ENCODE measurements at regions not wholly inside any gene's neighbourhood (a gene's known extent, or its start where the extent isn't known, plus 50 kb on each side); places are given as distances from the start of the nearest gene placed in this dataset.

DNA sequence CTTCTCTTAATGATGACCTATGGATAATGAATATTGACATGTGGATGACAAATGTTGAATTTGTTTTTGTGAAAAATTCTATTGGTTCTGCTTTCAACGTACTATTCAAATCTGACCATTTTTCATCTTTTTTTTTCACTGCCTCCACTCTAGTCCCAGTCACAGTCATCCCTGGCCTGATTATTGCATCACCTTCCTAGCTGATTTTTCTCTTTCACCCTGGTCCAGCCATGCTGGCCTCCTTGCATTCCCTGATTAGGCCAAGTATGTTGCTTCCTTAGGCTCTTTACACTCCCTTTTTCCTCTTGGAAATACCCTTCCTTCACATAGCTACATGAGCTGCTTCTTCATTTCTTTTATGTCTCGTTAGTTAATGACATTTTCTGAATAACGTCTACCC, 58.1 kb upstream of the MAP9 start:
- Histone ChIP-seq H3K27me3 (no peaks in the 10 kb centered on the region), H3K9me3 (no peaks in the 10 kb centered on the region), H3K4me3 (no peak overlapping the region), H3K36me3 (no peaks in the 10 kb centered on the region), H3K4me1 (no peaks in the 10 kb centered on the region), H3K27ac (no peak overlapping the region)
- ATAC-seq (no peak), DNase-seq (no peak)
- in situ Hi-C loops (cut with MboI; ENCODE audit: low sequenced_read_pairs in 4 of 4) (loop anchor here in 1 of 4 donors (25.0 kb wide), 1 partner anchor 502 kb away; no protein-coding TSS in a partner anchor), intact Hi-C loops (cut with DNase I; ENCODE audit: low total_unique reads) (no loop called here)
- TF ChIP-seq, protein P1, sequence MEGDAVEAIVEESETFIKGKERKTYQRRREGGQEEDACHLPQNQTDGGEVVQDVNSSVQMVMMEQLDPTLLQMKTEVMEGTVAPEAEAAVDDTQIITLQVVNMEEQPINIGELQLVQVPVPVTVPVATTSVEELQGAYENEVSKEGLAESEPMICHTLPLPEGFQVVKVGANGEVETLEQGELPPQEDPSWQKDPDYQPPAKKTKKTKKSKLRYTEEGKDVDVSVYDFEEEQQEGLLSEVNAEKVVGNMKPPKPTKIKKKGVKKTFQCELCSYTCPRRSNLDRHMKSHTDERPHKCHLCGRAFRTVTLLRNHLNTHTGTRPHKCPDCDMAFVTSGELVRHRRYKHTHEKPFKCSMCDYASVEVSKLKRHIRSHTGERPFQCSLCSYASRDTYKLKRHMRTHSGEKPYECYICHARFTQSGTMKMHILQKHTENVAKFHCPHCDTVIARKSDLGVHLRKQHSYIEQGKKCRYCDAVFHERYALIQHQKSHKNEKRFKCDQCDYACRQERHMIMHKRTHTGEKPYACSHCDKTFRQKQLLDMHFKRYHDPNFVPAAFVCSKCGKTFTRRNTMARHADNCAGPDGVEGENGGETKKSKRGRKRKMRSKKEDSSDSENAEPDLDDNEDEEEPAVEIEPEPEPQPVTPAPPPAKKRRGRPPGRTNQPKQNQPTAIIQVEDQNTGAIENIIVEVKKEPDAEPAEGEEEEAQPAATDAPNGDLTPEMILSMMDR (IDR thresholded peaks at IDR 0.05 in 4 of 5, conservative IDR thresholded peaks at IDR 0.05 in 1 of 5) = no peak
- TF ChIP-seq POLR2A (IDR thresholded peaks at IDR 0.05) = no peak

DNA sequence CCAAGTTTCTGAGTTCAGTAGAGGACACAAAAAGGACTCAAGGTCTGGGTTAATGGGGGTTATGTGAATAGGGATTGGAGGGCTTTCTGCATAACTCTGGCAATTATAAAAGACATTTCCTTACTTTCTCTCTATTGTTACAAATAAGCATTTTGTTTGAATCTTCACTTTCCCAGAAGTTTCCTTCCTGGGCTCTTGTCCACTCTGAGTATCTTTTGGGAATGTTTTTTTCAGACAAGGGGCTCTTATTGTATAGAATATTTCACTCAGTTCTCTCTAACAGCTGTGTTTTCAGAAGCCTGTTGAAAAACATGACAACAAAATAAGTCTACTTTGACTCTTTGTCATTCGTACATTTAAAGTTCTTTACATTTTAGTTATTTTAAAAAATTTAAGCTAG, 57.6 kb upstream of the MAP9 start:
- no peaks in the 10 kb centered on the region for H3K9me3 ChIP-seq
- H3K27ac ChIP-seq = no peak overlapping the region
- no peak for TF ChIP-seq POLR2A (IDR thresholded peaks at IDR 0.05)
- TF ChIP-seq, protein P1 (IDR thresholded peaks at IDR 0.05 in 4 of 5, conservative IDR thresholded peaks at IDR 0.05 in 1 of 5) = no peak
- in situ Hi-C loops (cut with MboI; ENCODE audit: low sequenced_read_pairs in 4 of 4) = loop anchor here in 1 of 4 donors (25.0 kb wide), 1 partner anchor 503 kb away; no protein-coding TSS in a partner anchor
- intact Hi-C loops (cut with DNase I; ENCODE audit: low total_unique reads) = no loop called here
- H3K4me3 ChIP-seq = no peak overlapping the region
- H3K36me3 ChIP-seq = no peaks in the 10 kb centered on the region
- ATAC-seq (no peak), DNase-seq (no peak)
- no peaks in the 10 kb centered on the region for H3K4me1 ChIP-seq
- H3K27me3 ChIP-seq = no peaks in the 10 kb centered on the region

DNA sequence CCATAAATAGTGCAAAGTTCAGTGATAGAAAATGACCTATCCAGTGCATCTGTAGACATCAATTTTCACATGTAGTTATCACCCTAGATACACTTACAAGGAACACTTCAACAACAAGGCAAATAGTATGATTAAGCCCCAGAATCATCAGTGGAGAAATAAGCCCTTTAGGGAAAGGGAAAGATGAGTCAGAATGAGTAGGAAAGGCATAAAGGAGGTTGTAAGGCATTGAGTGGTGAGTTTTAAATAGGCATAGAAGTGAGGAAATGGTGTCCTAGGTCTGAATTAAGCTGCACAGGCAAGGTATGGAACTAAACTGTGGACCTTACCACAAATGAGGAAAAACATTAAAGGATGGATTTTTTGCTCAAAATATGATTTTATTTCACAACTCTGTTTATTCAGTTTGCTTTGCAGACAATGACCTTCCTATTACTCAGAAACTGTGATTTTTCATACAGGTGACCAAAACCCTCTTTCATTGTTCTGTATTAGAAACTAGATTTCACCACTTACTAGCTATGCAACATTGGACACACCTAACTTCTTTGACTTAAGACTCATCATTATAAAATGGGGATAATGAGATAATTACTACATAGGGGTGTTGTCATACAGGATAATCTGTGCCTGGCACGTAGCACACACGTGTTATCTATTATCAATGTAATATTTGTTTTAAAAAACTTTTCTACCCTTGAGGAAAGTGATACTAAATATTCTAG, 57.0 kb upstream of the MAP9 start:
- Histone ChIP-seq H3K4me1 (no peaks in the 10 kb centered on the region), H3K27me3 (no peaks in the 10 kb centered on the region), H3K27ac (no peak overlapping the region), H3K9me3 (no peaks in the 10 kb centered on the region), H3K4me3 (no peak overlapping the region), H3K36me3 (no peaks in the 10 kb centered on the region)
- in situ Hi-C loops (cut with MboI; ENCODE audit: low sequenced_read_pairs in 4 of 4) (loop anchor here in 1 of 4 donors (25.0 kb wide), 1 partner anchor 504 kb away; no protein-coding TSS in a partner anchor), intact Hi-C loops (cut with DNase I; ENCODE audit: low total_unique reads) (no loop called here)
- DNase-seq = no peak
- ATAC-seq = no peak
- no peak for TF ChIP-seq POLR2A (IDR thresholded peaks at IDR 0.05)
- TF ChIP-seq, protein P1 (IDR thresholded peaks at IDR 0.05 in 4 of 5, conservative IDR thresholded peaks at IDR 0.05 in 1 of 5) = no peak

DNA sequence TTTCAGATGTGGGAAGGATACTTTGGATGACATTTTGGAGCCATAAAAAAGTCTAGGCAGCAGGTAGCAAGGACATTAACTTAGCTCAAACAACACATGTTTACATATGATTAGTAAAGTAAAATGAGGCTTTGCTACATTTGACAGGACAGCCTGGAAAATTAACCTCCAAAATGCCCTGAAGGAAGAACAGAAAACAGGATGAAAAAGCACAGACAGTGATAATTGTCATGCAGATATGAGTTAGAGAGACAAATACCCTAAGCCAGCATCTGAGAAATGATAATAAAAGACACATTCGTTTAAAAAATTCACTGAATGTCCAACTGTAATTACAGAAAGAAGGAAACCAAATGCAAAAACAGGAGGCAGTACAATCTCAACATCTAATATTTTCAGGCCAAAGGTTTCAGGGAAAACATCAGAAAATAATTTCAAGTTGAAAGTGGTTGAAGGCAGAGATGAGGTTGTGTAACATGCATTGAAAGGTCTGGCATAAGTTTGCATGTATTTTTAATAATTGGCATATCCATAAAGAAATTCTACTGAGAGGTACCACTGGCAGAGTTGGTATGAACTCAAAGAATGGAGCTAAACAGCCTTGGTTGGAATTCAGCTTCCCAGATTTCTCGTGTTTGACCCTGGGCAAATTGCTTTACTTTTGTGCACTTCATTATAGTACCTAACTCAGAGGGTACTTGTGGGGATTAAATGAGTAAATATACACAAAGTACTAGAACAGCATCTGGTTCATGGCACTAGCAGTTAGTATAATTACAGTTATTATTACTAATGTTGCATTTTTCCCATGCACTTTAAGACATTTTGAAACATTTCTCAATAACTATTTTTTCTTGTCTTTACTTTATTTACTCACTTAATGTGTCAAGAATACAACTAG, 54.4 kb upstream of the MAP9 start:
- intact Hi-C loops (cut with DNase I; ENCODE audit: low total_unique reads) (no loop called here), in situ Hi-C loops (cut with MboI; ENCODE audit: low sequenced_read_pairs in 4 of 4) (loop anchor here in 1 of 4 donors (25.0 kb wide), 1 partner anchor 506 kb away; no protein-coding TSS in a partner anchor)
- ATAC-seq (no peak), DNase-seq (no peak)
- Histone ChIP-seq H3K27me3 (no peaks in the 10 kb centered on the region), H3K9me3 (no peaks in the 10 kb centered on the region), H3K27ac (no peak overlapping the region), H3K4me3 (no peak overlapping the region), H3K4me1 (no peaks in the 10 kb centered on the region), H3K36me3 (no peaks in the 10 kb centered on the region)
- TF ChIP-seq, protein P1 (IDR thresholded peaks at IDR 0.05 in 4 of 5, conservative IDR thresholded peaks at IDR 0.05 in 1 of 5) = no peak
- no peak for TF ChIP-seq POLR2A (IDR thresholded peaks at IDR 0.05)

Data from gastrocnemius medialis (tissue), 4 donors.